Small intestine (tissue), 7 donors: ENCODE measurements at regions not wholly inside any gene's neighbourhood (a gene's known extent, or its start where the extent isn't known, plus 50 kb on each side); places are given as distances from the start of the nearest gene placed in this dataset.

ENCODE experiments used
- DNase-seq, 2 donors: peaks; one replicate each; pipeline versions ENCODE4 v3.0.0 to v3.0.0-alpha.2; 2013
- FAIRE-seq: peaks from 2 replicates; lab custom pipeline; 2012; peaks lifted over from hg19 to GRCh38; lab: Jason Lieb, UNC
- H3K27ac ChIP-seq, 3 donors: one replicate each; pipeline ENCODE4 v1.5.1; 2013; ENCODE audit warnings: low read length in 2 of 3, mild to moderate bottlenecking in 2 of 3, control low read depth in 1 of 3, inconsistent platforms in 1 of 3, low read depth in 1 of 3, moderate library complexity in 1 of 3
- H3K27me3 ChIP-seq, 3 donors: one replicate each; pipeline ENCODE4 v1.6.1; 2013; ENCODE audit warnings: low read length in 3 of 3, inconsistent platforms in 1 of 3; ENCODE audit not compliant: control insufficient read depth in 3 of 3, insufficient read depth in 3 of 3
- H3K36me3 ChIP-seq, 3 donors: one replicate each; pipeline ENCODE4 v1.6.1; 2013; ENCODE audit warnings: low read length in 3 of 3, inconsistent platforms in 1 of 3, low read depth in 1 of 3, mild to moderate bottlenecking in 1 of 3, moderate library complexity in 1 of 3; ENCODE audit not compliant: control insufficient read depth in 3 of 3, insufficient read depth in 2 of 3
- H3K4me1 ChIP-seq, 3 donors: one replicate each; pipeline ENCODE4 v1.6.1; 2013; ENCODE audit warnings: low read length in 2 of 3, inconsistent platforms in 1 of 3, low read depth in 1 of 3, mild to moderate bottlenecking in 1 of 3, moderate library complexity in 1 of 3; ENCODE audit not compliant: control insufficient read depth in 3 of 3, insufficient read depth in 2 of 3
- H3K4me3 ChIP-seq, 3 donors: one replicate each; pipeline ENCODE4 v1.5.1; 2013; ENCODE audit warnings: low read length in 3 of 3, control low read depth in 1 of 3, inconsistent platforms in 1 of 3, low read depth in 1 of 3, mild to moderate bottlenecking in 1 of 3, moderate library complexity in 1 of 3
- H3K9me3 ChIP-seq, 2 donors: one replicate each; pipeline ENCODE4 v1.6.1; 2013; ENCODE audit warnings: low read depth in 1 of 2, low read length in 1 of 2; ENCODE audit not compliant: control insufficient read depth in 2 of 2, insufficient read depth in 1 of 2
- WGBS, 3 donors: extraction: QIAGEN DNeasy Blood & Tissue Kit; methylation state at CpG; one replicate each; pipeline ENCODE4 v1.1.7; 2013; 5-methylcytosine and 5-hydroxymethylcytosine counted together
- donor health status: healthy with polysubstance abuse.
- donor health status: control.
- donor health status: control.
- donor health status: Bipolar disorder and iron deficiency.
- donor health status: healthy.

GRCh38 chr9:89926691-89927220, 321.9 kb downstream of the GADD45G start:
- H3K27me3 ChIP-seq = no peaks in the 10 kb centered on the region
- no peak overlapping the region for H3K27ac ChIP-seq
- 59 to 75% (median 60%) methylated on average over 7 of the region's 7 CpGs for WGBS, 3 donors
- no peak overlapping the region for H3K4me3 ChIP-seq
- DNase-seq = peak in 1 of 2 donors; percentile 35
- H3K4me1 ChIP-seq = peaks cover 0 to 27% (median 0%) of the 10 kb centered on the region in 3 donors
- H3K36me3 ChIP-seq = no peaks in the 10 kb centered on the region
- H3K9me3 ChIP-seq = no peaks in the 10 kb centered on the region
- FAIRE-seq = no peak

- Histone ChIP-seq H3K36me3 (no peaks in the 10 kb centered on the region), H3K9me3 (no peaks in the 10 kb centered on the region), H3K27me3 (no peaks in the 10 kb centered on the region), H3K27ac (no peak overlapping the region), H3K4me3 (no peak overlapping the region), H3K4me1 (peaks cover 0 to 27% (median 0%) of the 10 kb centered on the region in 3 donors)
- FAIRE-seq = no peak
- WGBS, 3 donors = 95 to 100% (median 96%) methylated on average over 1 of the region's 1 CpG
- no peak for DNase-seq
Measured at GRCh38 chr9:89928106-89928505, 323.3 kb downstream of the GADD45G start.

DNA sequence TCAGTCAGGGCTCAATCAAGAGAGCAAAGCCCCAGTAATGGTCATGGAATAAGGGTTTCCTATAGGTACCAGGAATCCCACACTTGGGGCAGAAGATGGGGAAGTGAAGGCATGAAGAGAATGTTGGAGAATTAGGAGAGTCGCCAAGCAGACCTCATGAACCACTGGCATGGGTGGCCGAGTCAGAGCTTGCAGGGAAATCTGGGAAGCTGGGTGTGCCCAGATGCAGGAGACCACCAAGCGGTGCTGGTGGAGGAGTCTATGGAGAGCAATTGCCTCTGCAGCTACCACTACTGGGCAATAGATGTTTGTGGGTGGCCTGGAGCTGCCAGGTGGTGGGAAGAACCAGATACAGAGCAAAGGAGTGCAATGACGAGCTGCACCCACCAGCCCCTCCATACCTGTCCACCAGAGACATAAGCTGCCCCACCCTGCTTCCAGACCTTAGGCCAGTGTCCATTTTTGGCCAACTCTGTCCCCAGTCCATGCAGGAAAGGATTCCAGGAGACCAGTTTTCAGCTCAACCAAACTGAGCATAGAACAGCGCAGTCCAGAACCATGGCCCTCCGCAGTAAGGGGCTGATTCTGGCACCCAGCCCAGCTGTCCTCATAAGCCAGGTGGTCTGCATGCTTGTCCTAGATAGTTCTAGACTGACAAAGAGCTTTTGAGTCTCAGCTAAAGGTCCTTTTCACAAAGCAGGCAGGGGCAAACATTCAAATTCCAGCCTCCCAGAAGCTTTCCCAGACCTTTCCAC, 323.9 kb downstream of the GADD45G start:
- no peak for FAIRE-seq

GRCh38 chr9:89929315-89929672, 324.5 kb downstream of the GADD45G start:
- WGBS, 3 donors = 75 to 77% (median 77%) methylated on average over 3 of the region's 3 CpGs
- Histone ChIP-seq H3K27me3 (no peaks in the 10 kb centered on the region), H3K4me3 (no peak overlapping the region), H3K36me3 (no peaks in the 10 kb centered on the region), H3K4me1 (peaks cover 0 to 21% (median 0%) of the 10 kb centered on the region in 3 donors), H3K27ac (no peak overlapping the region), H3K9me3 (no peaks in the 10 kb centered on the region)
- DNase-seq (peak in 1 of 2 donors; percentile 31), FAIRE-seq (no peak)

More for the DNA sequence above, 323.9 kb downstream of the GADD45G start:
- no peaks in the 10 kb centered on the region for H3K27me3 ChIP-seq
- H3K4me1 ChIP-seq = peaks cover 0 to 27% (median 0%) of the 10 kb centered on the region in 3 donors
- no peaks in the 10 kb centered on the region for H3K9me3 ChIP-seq
- 85 to 94% (median 91%) methylated on average over 6 of the region's 6 CpGs for WGBS, 3 donors
- no peak overlapping the region for H3K4me3 ChIP-seq
- no peak for DNase-seq
- H3K36me3 ChIP-seq = no peaks in the 10 kb centered on the region
- no peak overlapping the region for H3K27ac ChIP-seq

GRCh38 chr9:89929673-89930480, 325.1 kb downstream of the GADD45G start:
- whole genome bisulfite sequencing, 3 donors = 51 to 71% (median 57%) methylated on average over 9 of the region's 9 CpGs
- Histone ChIP-seq H3K27me3 (no peaks in the 10 kb centered on the region), H3K4me3 (no peak overlapping the region), H3K27ac (no peak overlapping the region), H3K4me1 (peaks cover 0 to 19% (median 0%) of the 10 kb centered on the region in 3 donors), H3K36me3 (no peaks in the 10 kb centered on the region), H3K9me3 (no peaks in the 10 kb centered on the region)
- no peak for FAIRE-seq
- no peak for DNase-seq

GRCh38 chr9:89933578-89933977, 328.8 kb downstream of the GADD45G start:
- WGBS, 3 donors = 66 to 79% (median 74%) methylated on average over 4 of the region's 4 CpGs

DNA sequence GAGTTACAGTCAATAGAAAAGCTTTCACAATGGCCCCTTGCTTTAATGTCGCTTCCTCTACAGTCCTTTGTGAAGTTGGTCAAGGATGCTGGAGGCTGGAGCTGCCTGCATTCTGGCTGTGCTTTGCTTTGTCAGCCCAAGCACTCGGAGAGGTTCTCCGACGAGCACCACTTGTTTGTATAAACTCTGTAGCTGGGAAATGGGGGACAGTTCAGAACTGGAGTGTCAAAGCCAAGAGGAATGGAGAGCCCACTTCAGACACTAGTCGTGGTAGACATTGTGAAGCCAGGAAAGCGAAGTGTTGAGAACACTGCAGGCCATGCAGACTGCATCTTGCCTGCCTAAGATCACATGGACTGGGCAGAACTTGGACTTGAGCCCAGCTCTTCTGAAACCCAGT, 330.3 kb downstream of the GADD45G start:
- WGBS, 3 donors = 80 to 88% (median 80%) methylated on average over 6 of the region's 6 CpGs
- peaks cover 0 to 3% (median 1%) of the 10 kb centered on the region in 3 donors for H3K4me1 ChIP-seq
- H3K9me3 ChIP-seq = no peaks in the 10 kb centered on the region
- DNase-seq (no peak), FAIRE-seq (no peak)
- H3K36me3 ChIP-seq = no peaks in the 10 kb centered on the region
- H3K27ac ChIP-seq = no peak overlapping the region
- no peak overlapping the region for H3K4me3 ChIP-seq
- no peaks in the 10 kb centered on the region for H3K27me3 ChIP-seq

More at GRCh38 chr9:89933578-89933977, 328.8 kb downstream of the GADD45G start:
- H3K4me3 ChIP-seq = no peak overlapping the region
- H3K9me3 ChIP-seq = no peaks in the 10 kb centered on the region
- no peak overlapping the region for H3K27ac ChIP-seq
- FAIRE-seq (no peak), DNase-seq (no peak)
- H3K36me3 ChIP-seq = no peaks in the 10 kb centered on the region
- peaks cover 0 to 13% (median 3%) of the 10 kb centered on the region in 3 donors for H3K4me1 ChIP-seq
- H3K27me3 ChIP-seq = no peaks in the 10 kb centered on the region

DNA sequence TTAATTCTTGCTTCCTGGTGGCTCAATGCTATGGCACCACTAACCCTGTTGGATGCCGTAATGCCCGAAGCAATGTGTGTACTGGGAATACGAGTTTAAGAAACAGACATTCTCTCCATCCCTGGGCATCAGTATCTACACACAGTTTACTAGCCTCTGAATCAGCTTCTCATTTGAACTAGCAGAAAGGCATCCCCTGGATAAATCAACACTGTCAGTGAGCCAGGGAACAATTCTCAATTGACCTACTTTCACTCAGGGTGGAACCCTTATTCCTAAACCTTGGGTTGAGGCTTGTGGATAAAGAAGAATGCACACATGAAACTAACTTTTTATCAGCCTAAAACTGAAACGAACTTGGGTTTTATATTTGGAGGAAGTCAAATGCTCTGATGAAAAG, 331.0 kb downstream of the GADD45G start:
- FAIRE-seq (no peak), DNase-seq (no peak)
- 71 to 74% (median 73%) methylated on average over 4 of the region's 4 CpGs for WGBS, 3 donors

More for the DNA sequence above, 331.0 kb downstream of the GADD45G start:
- H3K4me1 ChIP-seq = peaks cover 0 to 3% (median 0%) of the 10 kb centered on the region in 3 donors
- H3K36me3 ChIP-seq = no peaks in the 10 kb centered on the region
- no peak overlapping the region for H3K27ac ChIP-seq
- no peaks in the 10 kb centered on the region for H3K9me3 ChIP-seq
- H3K4me3 ChIP-seq = no peak overlapping the region
- no peaks in the 10 kb centered on the region for H3K27me3 ChIP-seq
